A549 (cell line): ENCODE measurements at regions not wholly inside any gene's neighbourhood (a gene's known extent, or its start where the extent isn't known, plus 50 kb on each side); places are given as distances from the start of the nearest gene placed in this dataset.

Experiments used
- ATAC-seq, 2 experiments: fragments of 200-7000 bp in 1 of 2; fragments of >200 bp in 1 of 2; cut with Nextera tagmentation in 1 of 2; cut with Tn5 transposase in 1 of 2; 3 replicates each; pipeline versions ENCODE4 v1.8.0 to v1.9.1; 2018 to 2020; ENCODE audit warnings: mild to moderate bottlenecking in 1 of 2, moderate library complexity in 1 of 2
- CTCF ChIA-PET: fragments of 300-600 bp; sonication (Branson Sonifier 250); formaldehyde crosslinking; extraction: SDS; loops from one replicate; lab custom pipeline; 2021; ENCODE audit warnings: antibody characterized with exemption, inconsistent platforms; lab: Yijun Ruan, JAX
- POLR2A ChIA-PET: fragments of 350-600 bp; formaldehyde crosslinking; extraction: SDS; loops from one replicate; lab custom pipeline; 2021; ENCODE audit warnings: antibody characterized with exemption, inconsistent platforms; lab: Yijun Ruan, JAX
- DNase-seq, 2 experiments: peaks; one replicate each; pipeline versions ENCODE4 v3.0.0 to v3.0.0-alpha.2; 2011 to 2016; ENCODE audit warnings: low read depth in 1 of 2, low spot score in 1 of 2
- FAIRE-seq: peaks from 2 replicates; lab custom pipeline; 2011; peaks lifted over from hg19 to GRCh38; lab: Jason Lieb, UNC
- H3K27ac ChIP-seq, 2 experiments: fragments of >200 bp; sonication (Bioruptor Twin); formaldehyde crosslinking; 3 replicates each; pipeline ENCODE4 v1.5.1; 2016 to 2017
- H3K4me1 ChIP-seq: fragments of >200 bp; sonication (Bioruptor Twin); formaldehyde crosslinking; 3 replicates; pipeline ENCODE4 v1.6.1; 2016
- H3K4me2 ChIP-seq: fragments of >200 bp; sonication (Bioruptor Twin); formaldehyde crosslinking; 3 replicates; pipeline ENCODE4 v1.6.1; 2016
- H3K4me3 ChIP-seq: fragments of >200 bp; sonication (Bioruptor Twin); formaldehyde crosslinking; 3 replicates; pipeline ENCODE4 v1.5.1; 2016
- H3K9me3 ChIP-seq: fragments of >200 bp; sonication (Bioruptor Twin); formaldehyde crosslinking; 3 replicates; pipeline ENCODE4 v1.6.1; 2016
- BHLHE40 ChIP-seq: IDR thresholded peaks from 2 replicates; pipeline ENCODE4 v1.6.1; 2012; ENCODE audit warnings: low read depth, low read length, inconsistent platforms
- CHD2 ChIP-seq: fragments of 150-350 bp; IDR thresholded peaks from 2 replicates; pipeline ENCODE4 v1.6.1; 2014; ENCODE audit warnings: low read length; ENCODE audit not compliant: partially characterized antibody
- CHD4 ChIP-seq: fragments of 200-600 bp; sonication (generic); IDR thresholded peaks from 2 replicates; pipeline ENCODE4 v1.6.1; 2016; ENCODE audit warnings: antibody characterized with exemption, mild to moderate bottlenecking, borderline replicate concordance
- CTCF ChIP-seq: fragments of >200 bp; sonication (Bioruptor Twin); formaldehyde crosslinking; IDR thresholded peaks from 3 replicates; pipeline ENCODE4 v1.5.1; 2016
- FOSB ChIP-seq: fragments of 250-450 bp; sonication (Bioruptor Pico); IDR thresholded peaks from 2 replicates; pipeline ENCODE4 v1.5.0; 2020; ENCODE audit warnings: mild to moderate bottlenecking, moderate library complexity
- FOSL2 ChIP-seq, 2 experiments: fragments of 450-650 bp in 1 of 2; fragments of >200 bp in 1 of 2; sonication (Bioruptor Twin) in 1 of 2; formaldehyde crosslinking; IDR thresholded peaks; 2 replicates each; pipeline versions ENCODE4 v1.5.0 to v1.6.1; 2016 to 2020; ENCODE audit warnings: mild to moderate bottlenecking in 1 of 2, moderate library complexity in 1 of 2
- FOXS1 ChIP-seq: fragments of 250-450 bp; sonication (Bioruptor Pico); IDR thresholded peaks from 2 replicates; pipeline ENCODE4 v1.5.0; 2020; ENCODE audit warnings: mild to moderate bottlenecking, moderate library complexity
- GATA3 ChIP-seq: IDR thresholded peaks from 2 replicates; pipeline ENCODE4 v1.6.1; 2012; ENCODE audit warnings: borderline replicate concordance
- HEYL ChIP-seq: fragments of 250-450 bp; sonication (Bioruptor Pico); IDR thresholded peaks from 2 replicates; pipeline ENCODE4 v1.8.0; 2021; ENCODE audit warnings: mild to moderate bottlenecking, moderate library complexity
- HOXB13 ChIP-seq: fragments of 250-450 bp; sonication (Bioruptor Pico); IDR thresholded peaks from 2 replicates; pipeline ENCODE4 v1.5.0; 2020; ENCODE audit warnings: low read depth, mild to moderate bottlenecking, moderate library complexity
- KDM1A ChIP-seq: fragments of 200-600 bp; sonication (generic); IDR thresholded peaks from 2 replicates; pipeline ENCODE4 v1.6.1; 2016; ENCODE audit warnings: low read depth, mild to moderate bottlenecking
- MAFK ChIP-seq: fragments of 450-650 bp; IDR thresholded peaks from 2 replicates; pipeline ENCODE4 v1.6.1; 2014; ENCODE audit not compliant: partially characterized antibody
- MAX ChIP-seq: IDR thresholded peaks from 2 replicates; pipeline ENCODE4 v1.6.1; 2012
- MYC ChIP-seq: IDR thresholded peaks from 2 replicates; pipeline ENCODE4 v1.6.1; 2012; ENCODE audit warnings: mild to moderate bottlenecking, inconsistent platforms, low read length, improper control_type of control experiment, borderline replicate concordance
- NFE2L2 ChIP-seq: fragments of 150-350 bp; conservative IDR thresholded peaks from 2 replicates; pipeline ENCODE4 v1.6.1; 2014; ENCODE audit warnings: low read length
- NPAS2 ChIP-seq: fragments of 250-450 bp; sonication (Bioruptor Pico); IDR thresholded peaks from 2 replicates; pipeline ENCODE4 v1.8.0; 2022; ENCODE audit warnings: mild to moderate bottlenecking, moderate library complexity, borderline replicate concordance
- PHF8 ChIP-seq: fragments of 200-600 bp; sonication (generic); IDR thresholded peaks from 2 replicates; pipeline ENCODE4 v1.6.1; 2016; ENCODE audit warnings: low read depth, mild to moderate bottlenecking, antibody characterized with exemption, moderate library complexity, borderline replicate concordance
- POLR2A ChIP-seq: IDR thresholded peaks from 2 replicates; pipeline ENCODE4 v1.6.1; 2012; ENCODE audit warnings: mild to moderate bottlenecking, low read length
- RAD21 ChIP-seq, 2 experiments: fragments of >200 bp in 1 of 2; sonication (Bioruptor Twin) in 1 of 2; formaldehyde crosslinking in 1 of 2; IDR thresholded peaks in 1 of 2; conservative IDR thresholded peaks in 1 of 2; 2 replicates in 1 of 2; 3 replicates in 1 of 2; pipeline ENCODE4 v1.6.1; 2012 to 2018; ENCODE audit warnings: inconsistent platforms in 1 of 2
- RNF2 ChIP-seq: fragments of 200-600 bp; sonication (generic); IDR thresholded peaks from 2 replicates; pipeline ENCODE4 v1.6.1; 2016; ENCODE audit warnings: low read depth, mild to moderate bottlenecking, antibody characterized with exemption, moderate library complexity, borderline replicate concordance
- SREBF2 ChIP-seq: fragments of 450-650 bp; IDR thresholded peaks from 2 replicates; pipeline ENCODE4 v1.6.1; 2014; ENCODE audit warnings: mild to moderate bottlenecking, moderate library complexity
- ZNF302 ChIP-seq: fragments of 250-450 bp; sonication (Bioruptor Pico); IDR thresholded peaks from 2 replicates; pipeline ENCODE4 v1.9.0; 2021; ENCODE audit warnings: inconsistent platforms, mild to moderate bottlenecking, moderate library complexity
- WGBS: methylation state at CpG from one replicate; pipeline ENCODE4 v1.1.6; 2017; ENCODE audit errors: missing lambda C conversion rate; 5-methylcytosine and 5-hydroxymethylcytosine counted together
- TF ChIP-seq, protein P1 (sequence below): fragments of 150-350 bp; IDR thresholded peaks from 2 replicates; pipeline ENCODE4 v1.6.1; 2014; ENCODE audit warnings: low read depth, mild to moderate bottlenecking, low read length
- TF ChIP-seq, protein P2 (sequence below): fragments of >200 bp; sonication (Bioruptor Twin); formaldehyde crosslinking; IDR thresholded peaks from 3 replicates; pipeline ENCODE4 v1.6.1; 2016
- TF ChIP-seq, protein P3 (sequence below): fragments of 250-450 bp; sonication (Bioruptor Pico); IDR thresholded peaks from 2 replicates; pipeline ENCODE4 v1.5.0; 2021; ENCODE audit warnings: mild to moderate bottlenecking, moderate library complexity, borderline replicate concordance
- TF ChIP-seq, protein P4 (sequence below): fragments of 250-450 bp; sonication (Bioruptor Pico); IDR thresholded peaks from 2 replicates; pipeline ENCODE4 v1.5.0; 2020; ENCODE audit warnings: low read depth, mild to moderate bottlenecking, moderate library complexity

GRCh38 chr13:50437252-50437651 is 406.2 kb downstream of the DLEU7 start:
- ChIA-PET CTCF (interaction anchor here (1.2 kb wide), 1 partner anchor 238 kb away, joined by 4 read pairs; no protein-coding TSS in a partner anchor), POLR2A (no interaction called here)
- no peak for ATAC-seq
- H3K27ac ChIP-seq: no peak overlapping the region
- TF ChIP-seq POLR2A: no peak
- no peak for TF ChIP-seq HEYL
- no peak for TF ChIP-seq CHD4
- no peak for TF ChIP-seq MYC
- TF ChIP-seq, protein P1, sequence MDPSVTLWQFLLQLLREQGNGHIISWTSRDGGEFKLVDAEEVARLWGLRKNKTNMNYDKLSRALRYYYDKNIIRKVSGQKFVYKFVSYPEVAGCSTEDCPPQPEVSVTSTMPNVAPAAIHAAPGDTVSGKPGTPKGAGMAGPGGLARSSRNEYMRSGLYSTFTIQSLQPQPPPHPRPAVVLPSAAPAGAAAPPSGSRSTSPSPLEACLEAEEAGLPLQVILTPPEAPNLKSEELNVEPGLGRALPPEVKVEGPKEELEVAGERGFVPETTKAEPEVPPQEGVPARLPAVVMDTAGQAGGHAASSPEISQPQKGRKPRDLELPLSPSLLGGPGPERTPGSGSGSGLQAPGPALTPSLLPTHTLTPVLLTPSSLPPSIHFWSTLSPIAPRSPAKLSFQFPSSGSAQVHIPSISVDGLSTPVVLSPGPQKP: no peak
- TF ChIP-seq NPAS2 (CRISPR knock-in tag): no peak
- TF ChIP-seq SREBF2: no peak
- no peak for FAIRE-seq
- no peaks in the 10 kb centered on the region for H3K4me1 ChIP-seq
- H3K4me2 ChIP-seq: no peak overlapping the region
- no peak overlapping the region for H3K4me3 ChIP-seq
- WGBS: 40% methylated on average over 1 of the region's 1 CpG
- DNase-seq: no peak
- H3K9me3 ChIP-seq: no peaks in the 10 kb centered on the region

- ChIA-PET CTCF (no interaction called here), POLR2A (no interaction called here)
- DNase-seq (no peak), FAIRE-seq (no peak), ATAC-seq (no peak)
- no peaks in the 10 kb centered on the region for H3K9me3 ChIP-seq
- no peak overlapping the region for H3K4me2 ChIP-seq
- 20% methylated on average over 1 of the region's 1 CpG for WGBS
- H3K4me1 ChIP-seq: no peaks in the 10 kb centered on the region
- no peak overlapping the region for H3K4me3 ChIP-seq
- no peak for TF ChIP-seq ZNF302
- no peak for TF ChIP-seq CHD2
- TF ChIP-seq, protein P1: no peak
- TF ChIP-seq MAFK: no peak
- TF ChIP-seq BHLHE40: no peak
- TF ChIP-seq POLR2A: no peak
- TF ChIP-seq, protein P2, sequence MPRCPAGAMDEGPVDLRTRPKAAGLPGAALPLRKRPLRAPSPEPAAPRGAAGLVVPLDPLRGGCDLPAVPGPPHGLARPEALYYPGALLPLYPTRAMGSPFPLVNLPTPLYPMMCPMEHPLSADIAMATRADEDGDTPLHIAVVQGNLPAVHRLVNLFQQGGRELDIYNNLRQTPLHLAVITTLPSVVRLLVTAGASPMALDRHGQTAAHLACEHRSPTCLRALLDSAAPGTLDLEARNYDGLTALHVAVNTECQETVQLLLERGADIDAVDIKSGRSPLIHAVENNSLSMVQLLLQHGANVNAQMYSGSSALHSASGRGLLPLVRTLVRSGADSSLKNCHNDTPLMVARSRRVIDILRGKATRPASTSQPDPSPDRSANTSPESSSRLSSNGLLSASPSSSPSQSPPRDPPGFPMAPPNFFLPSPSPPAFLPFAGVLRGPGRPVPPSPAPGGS: no peak
- TF ChIP-seq PHF8: no peak
- TF ChIP-seq FOSB (CRISPR knock-in tag): no peak
- TF ChIP-seq HOXB13 (CRISPR knock-in tag): no peak
- no peak for TF ChIP-seq HEYL
- TF ChIP-seq MAX: no peak
- no peak for TF ChIP-seq RNF2
- no peak for TF ChIP-seq CHD4
- TF ChIP-seq, protein P3, sequence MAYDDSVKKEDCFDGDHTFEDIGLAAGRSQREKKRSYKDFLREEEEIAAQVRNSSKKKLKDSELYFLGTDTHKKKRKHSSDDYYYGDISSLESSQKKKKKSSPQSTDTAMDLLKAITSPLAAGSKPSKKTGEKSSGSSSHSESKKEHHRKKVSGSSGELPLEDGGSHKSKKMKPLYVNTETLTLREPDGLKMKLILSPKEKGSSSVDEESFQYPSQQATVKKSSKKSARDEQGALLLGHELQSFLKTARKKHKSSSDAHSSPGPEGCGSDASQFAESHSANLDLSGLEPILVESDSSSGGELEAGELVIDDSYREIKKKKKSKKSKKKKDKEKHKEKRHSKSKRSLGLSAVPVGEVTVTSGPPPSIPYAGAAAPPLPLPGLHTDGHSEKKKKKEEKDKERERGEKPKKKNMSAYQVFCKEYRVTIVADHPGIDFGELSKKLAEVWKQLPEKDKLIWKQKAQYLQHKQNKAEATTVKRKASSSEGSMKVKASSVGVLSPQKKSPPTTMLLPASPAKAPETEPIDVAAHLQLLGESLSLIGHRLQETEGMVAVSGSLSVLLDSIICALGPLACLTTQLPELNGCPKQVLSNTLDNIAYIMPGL: no peak
- no peak overlapping the region for H3K27ac ChIP-seq
Observed at GRCh38 chr13:50438351-50438750, 405.1 kb downstream of the DLEU7 start.

DNA sequence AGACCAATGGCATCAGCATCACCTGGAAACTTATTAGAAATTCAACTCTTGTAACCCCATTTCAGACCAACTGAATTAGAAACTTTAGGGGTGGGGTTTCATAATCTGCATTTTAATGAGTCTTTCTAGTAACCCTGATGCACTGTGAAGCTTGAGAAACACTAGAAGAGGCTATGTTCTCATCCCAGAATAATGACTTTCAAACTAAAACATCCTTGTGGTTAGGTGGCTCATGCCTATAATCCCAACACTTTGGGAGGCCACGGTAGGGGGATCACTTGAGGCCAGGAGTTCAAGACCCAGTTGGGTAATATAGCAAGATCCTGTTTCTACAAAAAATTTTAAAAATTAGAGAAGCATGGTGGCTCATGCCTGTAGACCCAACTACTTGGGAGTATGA is 402.4 kb downstream of the DLEU7 start:
- Histone ChIP-seq H3K4me2 (no peak overlapping the region), H3K4me1 (no peaks in the 10 kb centered on the region), H3K9me3 (no peaks in the 10 kb centered on the region), H3K4me3 (no peak overlapping the region), H3K27ac (no peak overlapping the region)
- POLR2A ChIA-PET: no interaction called here
- WGBS: 85% methylated on average over 1 of the region's 1 CpG
- CTCF ChIA-PET: no interaction called here
- DNase-seq: no peak
- no peak for ATAC-seq
- no peak for FAIRE-seq
- no peak for TF ChIP-seq FOSL2 (IDR thresholded peaks at IDR 0.05)
- no peak for TF ChIP-seq FOSL2 (CRISPR knock-in tag; IDR thresholded peaks at IDR 0.05)
- TF ChIP-seq CHD2: no peak
- TF ChIP-seq SREBF2: no peak
- TF ChIP-seq, protein P4, sequence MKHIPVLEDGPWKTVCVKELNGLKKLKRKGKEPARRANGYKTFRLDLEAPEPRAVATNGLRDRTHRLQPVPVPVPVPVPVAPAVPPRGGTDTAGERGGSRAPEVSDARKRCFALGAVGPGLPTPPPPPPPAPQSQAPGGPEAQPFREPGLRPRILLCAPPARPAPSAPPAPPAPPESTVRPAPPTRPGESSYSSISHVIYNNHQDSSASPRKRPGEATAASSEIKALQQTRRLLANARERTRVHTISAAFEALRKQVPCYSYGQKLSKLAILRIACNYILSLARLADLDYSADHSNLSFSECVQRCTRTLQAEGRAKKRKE (CRISPR knock-in tag): no peak
- no peak for TF ChIP-seq NFE2L2
- TF ChIP-seq RAD21 (conservative IDR thresholded peaks at IDR 0.05 in 1 of 2, IDR thresholded peaks at IDR 0.05 in 1 of 2): no peak
- TF ChIP-seq FOXS1 (CRISPR knock-in tag): no peak
- TF ChIP-seq KDM1A: no peak
- no peak for TF ChIP-seq MAX
- TF ChIP-seq CTCF: no peak
- no peak for TF ChIP-seq MYC
- TF ChIP-seq GATA3: no peak
